HepG2 (cell line): ENCODE measurements at regions not wholly inside any gene's neighbourhood (a gene's known extent, or its start where the extent isn't known, plus 50 kb on each side); places are given as distances from the start of the nearest gene placed in this dataset.

Source experiments
- ATAC-seq: fragments of 200-7000 bp; cut with Tn5 transposase; 3 replicates; pipeline ENCODE4 v1.9.1; 2020; ENCODE audit warnings: mild to moderate bottlenecking, moderate library complexity
- BruUV-seq: library from RNA; stranded (reverse); fragments of 400-500 nt; replicated peaks from 2 replicates; lab custom pipeline; 2021; lab: Mats Ljungman, UMichigan
- CTCF ChIA-PET: fragments of 300-600 bp; formaldehyde crosslinking; extraction: SDS; loops from one replicate; lab custom pipeline; 2021; ENCODE audit warnings: low total read pairs, inconsistent platforms, low intra/inter-chr PET ratio; lab: Yijun Ruan, JAX
- POLR2A ChIA-PET: fragments of 350-600 bp; sonication (Branson Sonifier 250); formaldehyde crosslinking; loops from one replicate; lab custom pipeline; 2020; ENCODE audit warnings: antibody characterized with exemption, inconsistent platforms; lab: Yijun Ruan, JAX
- DNase-seq: peaks from one replicate; pipeline ENCODE4 v3.0.0-alpha.2; 2015; ENCODE audit warnings: low spot score
- FAIRE-seq: peaks from 3 replicates; lab custom pipeline; 2011; peaks lifted over from hg19 to GRCh38; lab: Jason Lieb, UNC
- H2AFZ ChIP-seq: one replicate; pipeline ENCODE4 v1.6.1; 2011; ENCODE audit warnings: low read length, inconsistent platforms
- H3K27ac ChIP-seq: fragments of 300-600 bp; 3 replicates; pipeline ENCODE4 v1.8.0; 2011; ENCODE audit warnings: mixed run types, mild to moderate bottlenecking, mixed read lengths, low read length, inconsistent platforms; ENCODE audit not compliant: insufficient read depth; ENCODE audit errors: extremely low read length
- H3K27me3 ChIP-seq, 2 experiments: fragments of 200-600 bp in 1 of 2; 2 replicates in 1 of 2; 3 replicates in 1 of 2; pipeline versions ENCODE4 v1.6.0 to v1.8.0; 2011; ENCODE audit warnings: low read length in 2 of 2, mild to moderate bottlenecking in 2 of 2, moderate library complexity in 2 of 2, inconsistent platforms in 1 of 2; ENCODE audit not compliant: insufficient read depth in 2 of 2, control insufficient read depth in 1 of 2
- H3K36me3 ChIP-seq, 2 experiments: fragments of 200-600 bp in 1 of 2; replicated peaks in 1 of 2; 2 replicates in 1 of 2; 3 replicates in 1 of 2; pipeline versions ENCODE4 v1.5.1 to v1.8.0; 2011; ENCODE audit warnings: low read length in 2 of 2, inconsistent platforms in 1 of 2; ENCODE audit not compliant: insufficient read depth in 2 of 2, control insufficient read depth in 1 of 2
- H3K4me1 ChIP-seq: 2 replicates; pipeline ENCODE4 v1.5.1; 2012; ENCODE audit warnings: low read length, inconsistent platforms; ENCODE audit not compliant: insufficient read depth
- H3K4me2 ChIP-seq: 2 replicates; pipeline ENCODE4 v1.6.0; 2011; ENCODE audit warnings: low read depth, low read length, inconsistent platforms
- H3K4me3 ChIP-seq, 3 experiments: fragments of 200-600 bp in 1 of 3; sonication (generic), shearing (Covaris generic) in 1 of 3; replicated peaks in 1 of 3; 2 replicates each; pipeline ENCODE4 v1.5.1; 2011 to 2016; ENCODE audit warnings: low read length in 3 of 3, inconsistent platforms in 2 of 3, low read depth in 2 of 3, mild to moderate bottlenecking in 2 of 3, control low read depth in 1 of 3, mixed read lengths in 1 of 3; ENCODE audit not compliant: insufficient read depth in 1 of 3
- H3K79me2 ChIP-seq: one replicate; pipeline ENCODE4 v1.6.1; 2011; ENCODE audit warnings: low read length, inconsistent platforms; ENCODE audit not compliant: insufficient read depth
- H3K9ac ChIP-seq: 2 replicates; pipeline ENCODE4 v1.6.0; 2011; ENCODE audit warnings: mild to moderate bottlenecking, low read depth, low read length, inconsistent platforms; ENCODE audit not compliant: insufficient read depth
- H3K9me3 ChIP-seq: 2 replicates; pipeline ENCODE4 v1.5.1; 2012; ENCODE audit warnings: mild to moderate bottlenecking, low read length
- H4K20me1 ChIP-seq: 2 replicates; pipeline ENCODE4 v1.6.0; 2011; ENCODE audit warnings: inconsistent platforms, mild to moderate bottlenecking, low read length, moderate library complexity; ENCODE audit not compliant: insufficient read depth
- SP5 ChIP-seq: IDR thresholded peaks from 2 replicates; pipeline ENCODE4 v1.6.1; 2016; ENCODE audit warnings: low read depth, borderline replicate concordance
- ZNF792 ChIP-seq: IDR thresholded peaks from 2 replicates; pipeline ENCODE4 v1.6.1; 2016
- in situ Hi-C: cut with HindIII; loops from 2 replicates; pipeline ENCODE4 v1.10.0; 2017; ENCODE audit warnings: low pct_unique_long_range_greater_than_20kb; ENCODE audit not compliant: extremely low pct_ligation_motif_present
- intact Hi-C: fragments of 100-400 bp; cut with micrococcal nuclease; formaldehyde crosslinking; loops from one replicate; pipeline ENCODE4 v1.10.0; 2022; ENCODE audit not compliant: unreplicated experiment
- TF ChIP-seq, protein P1 (sequence below): sonication (generic); formaldehyde crosslinking; IDR thresholded peaks from 2 replicates; pipeline ENCODE4 v1.5.0; 2020; ENCODE audit warnings: mild to moderate bottlenecking, missing genetic modification reagents
- TF ChIP-seq, protein P2 (sequence below): sonication (generic); formaldehyde crosslinking; IDR thresholded peaks from 2 replicates; pipeline ENCODE4 v1.5.0; 2020; ENCODE audit warnings: mild to moderate bottlenecking, missing genetic modification reagents, borderline replicate concordance

DNA sequence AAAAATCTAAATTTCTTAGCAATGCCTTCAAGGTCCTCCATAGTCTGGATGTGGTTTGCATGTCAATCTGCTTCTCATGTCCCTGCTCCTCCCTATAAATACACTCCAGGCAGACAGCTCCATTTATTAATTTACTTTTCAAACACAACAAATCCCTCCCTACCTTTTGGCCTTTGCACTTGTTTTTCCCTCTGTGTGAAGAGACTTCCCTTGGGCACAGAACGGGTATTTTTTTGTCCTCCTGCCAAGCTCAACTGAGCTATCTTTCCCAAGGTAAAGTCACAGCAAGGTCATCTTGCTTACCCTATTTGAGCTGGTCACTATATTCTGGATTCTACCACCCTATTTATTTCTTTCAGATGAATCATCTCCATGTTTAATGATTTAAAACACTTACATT lies 159.6 kb upstream of the ANKH start (continued):
- TF ChIP-seq, protein P1, sequence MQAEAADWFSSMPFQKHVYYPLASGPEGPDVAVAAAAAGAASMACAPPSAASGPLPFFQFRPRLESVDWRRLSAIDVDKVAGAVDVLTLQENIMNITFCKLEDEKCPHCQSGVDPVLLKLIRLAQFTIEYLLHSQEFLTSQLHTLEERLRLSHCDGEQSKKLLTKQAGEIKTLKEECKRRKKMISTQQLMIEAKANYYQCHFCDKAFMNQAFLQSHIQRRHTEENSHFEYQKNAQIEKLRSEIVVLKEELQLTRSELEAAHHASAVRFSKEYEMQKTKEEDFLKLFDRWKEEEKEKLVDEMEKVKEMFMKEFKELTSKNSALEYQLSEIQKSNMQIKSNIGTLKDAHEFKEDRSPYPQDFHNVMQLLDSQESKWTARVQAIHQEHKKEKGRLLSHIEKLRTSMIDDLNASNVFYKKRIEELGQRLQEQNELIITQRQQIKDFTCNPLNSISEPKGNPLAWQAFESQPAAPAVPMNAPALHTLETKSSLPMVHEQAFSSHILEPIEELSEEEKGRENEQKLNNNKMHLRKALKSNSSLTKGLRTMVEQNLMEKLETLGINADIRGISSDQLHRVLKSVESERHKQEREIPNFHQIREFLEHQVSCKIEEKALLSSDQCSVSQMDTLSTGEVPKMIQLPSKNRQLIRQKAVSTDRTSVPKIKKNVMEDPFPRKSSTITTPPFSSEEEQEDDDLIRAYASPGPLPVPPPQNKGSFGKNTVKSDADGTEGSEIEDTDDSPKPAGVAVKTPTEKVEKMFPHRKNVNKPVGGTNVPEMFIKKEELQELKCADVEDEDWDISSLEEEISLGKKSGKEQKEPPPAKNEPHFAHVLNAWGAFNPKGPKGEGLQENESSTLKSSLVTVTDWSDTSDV (CRISPR knock-in tag) = no peak
- TF ChIP-seq, protein P2, sequence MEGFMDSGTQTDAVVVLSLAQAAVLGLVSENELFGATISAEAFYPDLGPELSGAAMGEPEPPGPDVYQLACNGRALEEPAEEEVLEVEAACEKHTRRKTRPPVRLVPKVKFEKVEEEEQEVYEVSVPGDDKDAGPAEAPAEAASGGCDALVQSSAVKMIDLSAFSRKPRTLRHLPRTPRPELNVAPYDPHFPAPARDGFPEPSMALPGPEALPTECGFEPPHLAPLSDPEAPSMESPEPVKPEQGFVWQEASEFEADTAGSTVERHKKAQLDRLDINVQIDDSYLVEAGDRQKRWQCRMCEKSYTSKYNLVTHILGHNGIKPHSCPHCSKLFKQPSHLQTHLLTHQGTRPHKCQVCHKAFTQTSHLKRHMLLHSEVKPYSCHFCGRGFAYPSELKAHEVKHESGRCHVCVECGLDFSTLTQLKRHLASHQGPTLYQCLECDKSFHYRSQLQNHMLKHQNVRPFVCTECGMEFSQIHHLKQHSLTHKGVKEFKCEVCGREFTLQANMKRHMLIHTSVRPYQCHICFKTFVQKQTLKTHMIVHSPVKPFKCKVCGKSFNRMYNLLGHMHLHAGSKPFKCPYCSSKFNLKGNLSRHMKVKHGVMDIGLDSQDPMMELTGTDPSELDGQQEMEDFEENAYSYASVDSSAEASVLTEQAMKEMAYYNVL (CRISPR knock-in tag) = no peak

DNA sequence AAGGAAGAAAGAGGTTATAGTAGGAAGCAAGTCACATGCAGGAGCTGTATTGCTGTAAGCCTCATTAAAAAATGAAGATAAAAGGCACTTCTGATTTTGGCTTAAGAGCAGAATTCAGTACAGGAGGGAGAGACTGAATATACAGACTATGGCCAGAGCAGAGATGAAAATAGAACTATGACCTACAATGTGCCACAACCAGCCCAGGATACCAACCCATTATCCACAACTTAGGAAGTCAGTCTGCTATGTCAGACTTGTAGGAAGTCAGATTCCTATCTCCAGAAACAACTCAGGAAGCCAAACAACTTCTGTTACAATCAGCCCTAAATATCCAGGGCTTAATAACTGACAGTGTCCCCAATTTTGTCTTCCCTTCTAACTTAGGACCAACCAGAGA lies 156.2 kb upstream of the ANKH start:
- no peaks in the 10 kb centered on the region for H3K4me1 ChIP-seq
- peaks cover 2 to 7% of the 10 kb centered on the region in 2 experiments; a peak in 2 of 5 replicates for H3K27me3 ChIP-seq
- no peak overlapping the region for H3K27ac ChIP-seq
- no peak overlapping the region for H3K4me3 ChIP-seq
- no peak overlapping the region for H3K4me2 ChIP-seq
- no TSS peak for BruUV-seq
- CTCF ChIA-PET = no interaction called here
- no peaks in the 10 kb centered on the region for H3K79me2 ChIP-seq
- H4K20me1 ChIP-seq = no peaks in the 10 kb centered on the region
- intact Hi-C loops (no loop called here), in situ Hi-C loops (no loop called here)
- POLR2A ChIA-PET = no interaction called here
- ATAC-seq (no peak), DNase-seq (no peak), FAIRE-seq (no peak)
- TF ChIP-seq SP5 (CRISPR knock-in tag) = no peak
- TF ChIP-seq ZNF792 (CRISPR knock-in tag) = 0 out of 2 replicates have a peak, but pooled peaks have one; percentile 29
- H3K9ac ChIP-seq = no peak overlapping the region
- no peaks in the 10 kb centered on the region for H3K9me3 ChIP-seq
- H2AFZ ChIP-seq = no peak overlapping the region
- H3K36me3 ChIP-seq = no peaks in the 10 kb centered on the region
